ENCODE measurements at regions not wholly inside any gene's neighbourhood (a gene's known extent, or its start where the extent isn't known, plus 50 kb on each side); places are given as distances from the start of the nearest gene placed in this dataset.

GRCh38 chr2:120561379-120562035 lies 174.2 kb upstream of the GLI2 start:
- Histone ChIP-seq H3K9me3 (no peaks in the 10 kb centered on the region), H3K4me3 (no peak overlapping the region), H3K27me3 (no peaks in the 10 kb centered on the region), H3K4me1 (peaks cover 0 to 6% (median 0%) of the 10 kb centered on the region in 4 donors), H3K27ac (no peak overlapping the region), H3K36me3 (no peaks in the 10 kb centered on the region)
- no peak for DNase-seq
- TF ChIP-seq CTCF (IDR thresholded peaks at IDR 0.05) (no peak), POLR2A (IDR thresholded peaks at IDR 0.05) (no peak)

GRCh38 chr2:120562218-120563005 lies 173.3 kb upstream of the GLI2 start:
- peaks cover 0 to 6% (median 0%) of the 10 kb centered on the region in 4 donors for H3K4me1 ChIP-seq
- no peaks in the 10 kb centered on the region for H3K9me3 ChIP-seq

GRCh38 chr2:120563616-120564015 lies 172.1 kb upstream of the GLI2 start:
- no peak overlapping the region for H3K4me3 ChIP-seq
- no peaks in the 10 kb centered on the region for H3K27me3 ChIP-seq
- TF ChIP-seq CTCF (IDR thresholded peaks at IDR 0.05) = no peak
- TF ChIP-seq POLR2A (IDR thresholded peaks at IDR 0.05) = no peak
- peaks cover 0 to 6% (median 0%) of the 10 kb centered on the region in 4 donors for H3K4me1 ChIP-seq
- no peaks in the 10 kb centered on the region for H3K9me3 ChIP-seq
- H3K27ac ChIP-seq = no peak overlapping the region
- H3K36me3 ChIP-seq = no peaks in the 10 kb centered on the region
- DNase-seq = no peak

More at GRCh38 chr2:120562218-120563005, 173.3 kb upstream of the GLI2 start:
- DNase-seq = peak in 1 of 3 donors; percentile 1
- Histone ChIP-seq H3K27me3 (no peaks in the 10 kb centered on the region), H3K27ac (no peak overlapping the region), H3K4me3 (no peak overlapping the region), H3K36me3 (no peaks in the 10 kb centered on the region)
- TF ChIP-seq CTCF (IDR thresholded peaks at IDR 0.05) (no peak), POLR2A (IDR thresholded peaks at IDR 0.05) (no peak)

DNA sequence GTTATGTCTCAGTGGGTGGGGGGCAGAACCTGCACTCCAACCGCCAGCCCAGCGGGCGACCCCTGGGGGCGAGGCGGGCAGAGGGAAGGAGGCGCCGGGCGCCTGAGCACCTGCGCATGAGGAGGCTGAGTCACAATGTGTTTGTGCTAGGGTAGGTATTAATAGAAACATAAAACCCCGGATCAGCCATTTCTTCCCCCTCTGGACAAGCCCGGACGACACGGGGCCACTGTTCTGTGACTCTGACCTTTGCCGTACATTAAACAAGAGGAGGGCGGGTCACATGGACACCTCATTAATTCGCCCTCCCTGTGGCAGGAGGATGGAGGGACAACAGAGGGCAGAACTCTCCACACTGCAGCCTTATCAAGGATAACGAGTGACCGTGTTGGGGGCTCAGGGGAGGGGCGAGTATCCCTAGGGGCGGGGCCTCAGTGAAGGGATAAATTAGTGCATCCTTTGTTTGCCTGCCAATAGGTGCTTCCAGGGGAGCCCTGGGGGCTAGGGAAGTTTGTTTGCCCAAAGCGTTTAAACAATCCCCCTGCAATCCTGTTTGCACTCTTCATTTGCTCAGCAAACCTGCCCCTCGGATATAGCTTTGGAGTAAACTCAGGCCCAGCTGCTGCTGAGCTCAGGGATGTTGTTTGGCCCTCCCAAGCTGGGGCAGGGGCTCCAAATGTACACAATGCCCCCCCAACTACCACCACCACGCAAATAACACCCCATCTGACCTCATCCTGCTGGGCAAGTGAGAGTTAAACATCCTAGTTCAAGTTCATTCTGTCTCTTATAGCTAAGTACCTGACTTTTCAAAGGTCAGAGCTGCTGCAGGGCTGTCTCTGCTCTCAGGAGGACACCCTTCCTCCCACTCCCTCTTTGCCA lies 171.2 kb upstream of the GLI2 start:
- DNase-seq = peak in 1 of 3 donors; percentile 48
- no peak overlapping the region for H3K27ac ChIP-seq
- H3K4me1 ChIP-seq = peaks cover 0 to 6% (median 0%) of the 10 kb centered on the region in 4 donors
- no peaks in the 10 kb centered on the region for H3K36me3 ChIP-seq
- no peak overlapping the region for H3K4me3 ChIP-seq
- no peaks in the 10 kb centered on the region for H3K27me3 ChIP-seq
- H3K9me3 ChIP-seq = no peaks in the 10 kb centered on the region
- TF ChIP-seq POLR2A (IDR thresholded peaks at IDR 0.05) = no peak
- no peak for TF ChIP-seq CTCF (IDR thresholded peaks at IDR 0.05)

DNA sequence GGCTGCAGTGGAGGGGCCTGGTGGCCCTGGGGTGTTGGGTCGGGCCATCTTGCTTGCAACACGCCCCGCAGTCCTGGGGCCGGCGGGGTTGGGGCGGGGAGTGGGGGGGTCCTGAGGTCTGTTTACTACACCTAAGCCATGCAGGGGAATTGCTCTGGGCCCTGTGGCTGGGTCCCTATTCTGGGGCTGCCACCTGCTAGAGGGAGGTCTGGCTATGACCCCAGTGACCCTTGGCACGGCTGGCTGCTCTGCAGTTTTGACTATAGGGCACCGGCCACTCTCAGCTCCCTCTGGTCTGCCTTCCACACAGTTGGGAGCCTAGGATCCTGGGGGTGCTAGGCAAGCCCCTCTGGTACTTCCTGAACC lies 170.6 kb upstream of the GLI2 start:
- Histone ChIP-seq H3K4me3 (no peak overlapping the region), H3K27me3 (no peaks in the 10 kb centered on the region), H3K9me3 (no peaks in the 10 kb centered on the region), H3K27ac (no peak overlapping the region), H3K4me1 (peaks cover 0 to 6% (median 0%) of the 10 kb centered on the region in 4 donors), H3K36me3 (no peaks in the 10 kb centered on the region)
- TF ChIP-seq POLR2A (IDR thresholded peaks at IDR 0.05) = no peak
- no peak for TF ChIP-seq CTCF (IDR thresholded peaks at IDR 0.05)
- peak in 1 of 3 donors; percentile 40 for DNase-seq
